Karpas-422 (cell line): ENCODE measurements at regions not wholly inside any gene's neighbourhood (a gene's known extent, or its start where the extent isn't known, plus 50 kb on each side); places are given as distances from the start of the nearest gene placed in this dataset.

Source experiments
- DNase-seq: peaks from one replicate; pipeline ENCODE4 v3.0.0-alpha.2; 2015
- H2AFZ ChIP-seq: fragments of 200-600 bp; sonication (generic); 2 replicates; pipeline ENCODE4 v1.6.1; 2014; ENCODE audit warnings: antibody characterized with exemption, low read length, mixed read lengths
- H3K27ac ChIP-seq: fragments of 200-600 bp; sonication (generic); 2 replicates; pipeline ENCODE4 v1.5.1; 2014; ENCODE audit warnings: mild to moderate bottlenecking, low read length, moderate library complexity
- H3K27me3 ChIP-seq: fragments of 200-600 bp; sonication (generic); 2 replicates; pipeline ENCODE4 v1.6.1; 2014; ENCODE audit warnings: low read length, mixed read lengths
- H3K36me3 ChIP-seq: fragments of 200-600 bp; sonication (generic); 2 replicates; pipeline ENCODE4 v1.6.1; 2014; ENCODE audit warnings: low read length, mixed read lengths; ENCODE audit not compliant: insufficient read depth
- H3K4me1 ChIP-seq: fragments of 200-600 bp; sonication (generic); 2 replicates; pipeline ENCODE4 v1.6.1; 2014; ENCODE audit warnings: mild to moderate bottlenecking, low read length, mixed read lengths
- H3K4me2 ChIP-seq: fragments of 200-600 bp; sonication (generic); 2 replicates; pipeline ENCODE4 v1.6.1; 2014; ENCODE audit warnings: low read length, low read depth, mild to moderate bottlenecking; ENCODE audit not compliant: poor library complexity, severe bottlenecking
- H3K4me3 ChIP-seq: fragments of 200-600 bp; sonication (generic); 2 replicates; pipeline ENCODE4 v1.5.1; 2014; ENCODE audit warnings: mild to moderate bottlenecking, antibody characterized with exemption, low read length, mixed read lengths
- H3K79me2 ChIP-seq: fragments of 200-600 bp; sonication (generic); 2 replicates; pipeline ENCODE4 v1.6.1; 2014; ENCODE audit warnings: mild to moderate bottlenecking, low read length, mixed read lengths
- H3K9ac ChIP-seq: fragments of 200-600 bp; sonication (generic); 2 replicates; pipeline ENCODE4 v1.6.0; 2014; ENCODE audit warnings: low read length
- H3K9me2 ChIP-seq: fragments of 200-600 bp; sonication (generic), shearing (Covaris generic); replicated peaks from 2 replicates; pipeline ENCODE4 v1.6.0; 2014; ENCODE audit warnings: mild to moderate bottlenecking, low read length, moderate library complexity; ENCODE audit not compliant: insufficient read depth
- H3K9me3 ChIP-seq: fragments of 300-700, 200-600 bp; sonication (generic); 2 replicates; pipeline ENCODE4 v1.6.1; 2014; ENCODE audit warnings: low read length, mixed read lengths
- H4K20me1 ChIP-seq: fragments of 200-600 bp; sonication (generic); 2 replicates; pipeline ENCODE4 v1.6.1; 2014; ENCODE audit warnings: mild to moderate bottlenecking, antibody characterized with exemption, low read length, low read depth; ENCODE audit not compliant: insufficient read depth

- Histone ChIP-seq H3K9ac (no peak overlapping the region), H4K20me1 (no peaks in the 10 kb centered on the region), H3K79me2 (no peaks in the 10 kb centered on the region), H3K36me3 (no peaks in the 10 kb centered on the region), H3K9me3 (no peaks in the 10 kb centered on the region), H3K4me2 (no peak overlapping the region), H3K27ac (no peak overlapping the region), H3K4me3 (no peak overlapping the region), H3K4me1 (no peaks in the 10 kb centered on the region), H3K9me2 (no peaks in the 10 kb centered on the region), H2AFZ (no peak overlapping the region), H3K27me3 (no peaks in the 10 kb centered on the region)
- DNase-seq: peak; percentile 7
Observed at GRCh38 chr1:54460861-54461387, 54.7 kb upstream of the SSBP3 start.

DNA sequence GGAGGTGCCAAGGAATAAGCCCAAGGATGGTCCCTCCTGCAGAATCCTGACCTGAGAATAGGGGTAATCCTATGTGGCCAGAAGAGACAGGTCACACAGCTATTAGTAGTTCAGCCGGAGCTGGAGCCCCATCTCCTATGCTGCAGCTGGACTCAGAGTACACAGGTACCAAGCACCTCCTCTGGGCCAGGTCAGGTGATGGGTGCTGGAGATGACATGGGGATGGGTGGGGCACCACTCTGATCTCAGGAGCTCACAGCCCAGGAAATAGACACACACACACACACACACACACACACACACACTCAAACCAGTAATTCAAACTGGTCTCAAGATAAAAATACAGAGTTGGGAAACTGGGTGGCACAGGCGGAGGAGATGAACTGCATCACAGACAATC is 54.2 kb upstream of the SSBP3 start:
- H4K20me1 ChIP-seq: no peaks in the 10 kb centered on the region
- H3K79me2 ChIP-seq: no peaks in the 10 kb centered on the region
- no peaks in the 10 kb centered on the region for H3K4me1 ChIP-seq
- no peak overlapping the region for H2AFZ ChIP-seq
- H3K9me2 ChIP-seq: no peaks in the 10 kb centered on the region
- no peaks in the 10 kb centered on the region for H3K27me3 ChIP-seq
- H3K36me3 ChIP-seq: no peaks in the 10 kb centered on the region
- H3K9ac ChIP-seq: no peak overlapping the region
- no peak overlapping the region for H3K27ac ChIP-seq
- no peak overlapping the region for H3K4me2 ChIP-seq
- H3K4me3 ChIP-seq: no peak overlapping the region
- DNase-seq: no peak
- no peaks in the 10 kb centered on the region for H3K9me3 ChIP-seq

GRCh38 chr1:54459726-54460191 is 53.6 kb upstream of the SSBP3 start:
- Histone ChIP-seq H3K9me3 (no peaks in the 10 kb centered on the region), H3K79me2 (no peaks in the 10 kb centered on the region), H3K27ac (no peak overlapping the region), H3K9me2 (no peaks in the 10 kb centered on the region), H4K20me1 (no peaks in the 10 kb centered on the region), H3K27me3 (no peaks in the 10 kb centered on the region), H3K4me1 (no peaks in the 10 kb centered on the region), H3K4me2 (no peak overlapping the region), H2AFZ (no peak overlapping the region), H3K9ac (no peak overlapping the region), H3K4me3 (no peak overlapping the region), H3K36me3 (no peaks in the 10 kb centered on the region)
- DNase-seq: no peak

GRCh38 chr1:54459140-54459539 is 52.9 kb upstream of the SSBP3 start:
- Histone ChIP-seq H3K9ac (no peak overlapping the region), H2AFZ (no peak overlapping the region), H3K4me3 (no peak overlapping the region), H3K27me3 (no peaks in the 10 kb centered on the region), H3K9me3 (no peaks in the 10 kb centered on the region), H4K20me1 (no peaks in the 10 kb centered on the region), H3K4me2 (no peak overlapping the region), H3K9me2 (no peaks in the 10 kb centered on the region), H3K27ac (no peak overlapping the region), H3K4me1 (no peaks in the 10 kb centered on the region), H3K36me3 (no peaks in the 10 kb centered on the region), H3K79me2 (no peaks in the 10 kb centered on the region)
- DNase-seq: no peak

- no peak overlapping the region for H3K4me3 ChIP-seq
- no peak overlapping the region for H3K9ac ChIP-seq
- no peaks in the 10 kb centered on the region for H3K9me3 ChIP-seq
- no peak for DNase-seq
- H3K36me3 ChIP-seq: no peaks in the 10 kb centered on the region
- no peaks in the 10 kb centered on the region for H3K27me3 ChIP-seq
- H2AFZ ChIP-seq: no peak overlapping the region
- H3K27ac ChIP-seq: no peak overlapping the region
- no peaks in the 10 kb centered on the region for H4K20me1 ChIP-seq
- H3K79me2 ChIP-seq: no peaks in the 10 kb centered on the region
- H3K4me2 ChIP-seq: no peak overlapping the region
- no peaks in the 10 kb centered on the region for H3K4me1 ChIP-seq
- H3K9me2 ChIP-seq: no peaks in the 10 kb centered on the region
Observed at GRCh38 chr1:54456921-54457529, 50.8 kb upstream of the SSBP3 start.

- Histone ChIP-seq H3K4me3 (no peak overlapping the region), H3K9me2 (no peaks in the 10 kb centered on the region), H2AFZ (no peak overlapping the region), H3K9ac (no peak overlapping the region), H3K27me3 (no peaks in the 10 kb centered on the region), H4K20me1 (no peaks in the 10 kb centered on the region), H3K9me3 (no peaks in the 10 kb centered on the region), H3K4me1 (no peaks in the 10 kb centered on the region), H3K4me2 (no peak overlapping the region), H3K36me3 (no peaks in the 10 kb centered on the region), H3K27ac (no peak overlapping the region), H3K79me2 (no peaks in the 10 kb centered on the region)
- no peak for DNase-seq
Observed at GRCh38 chr1:54456361-54456760, 50.2 kb upstream of the SSBP3 start.
